ENCODE measurements at regions not wholly inside any gene's neighbourhood (a gene's known extent, or its start where the extent isn't known, plus 50 kb on each side); places are given as distances from the start of the nearest gene placed in this dataset.

- TF ChIP-seq, protein P1, sequence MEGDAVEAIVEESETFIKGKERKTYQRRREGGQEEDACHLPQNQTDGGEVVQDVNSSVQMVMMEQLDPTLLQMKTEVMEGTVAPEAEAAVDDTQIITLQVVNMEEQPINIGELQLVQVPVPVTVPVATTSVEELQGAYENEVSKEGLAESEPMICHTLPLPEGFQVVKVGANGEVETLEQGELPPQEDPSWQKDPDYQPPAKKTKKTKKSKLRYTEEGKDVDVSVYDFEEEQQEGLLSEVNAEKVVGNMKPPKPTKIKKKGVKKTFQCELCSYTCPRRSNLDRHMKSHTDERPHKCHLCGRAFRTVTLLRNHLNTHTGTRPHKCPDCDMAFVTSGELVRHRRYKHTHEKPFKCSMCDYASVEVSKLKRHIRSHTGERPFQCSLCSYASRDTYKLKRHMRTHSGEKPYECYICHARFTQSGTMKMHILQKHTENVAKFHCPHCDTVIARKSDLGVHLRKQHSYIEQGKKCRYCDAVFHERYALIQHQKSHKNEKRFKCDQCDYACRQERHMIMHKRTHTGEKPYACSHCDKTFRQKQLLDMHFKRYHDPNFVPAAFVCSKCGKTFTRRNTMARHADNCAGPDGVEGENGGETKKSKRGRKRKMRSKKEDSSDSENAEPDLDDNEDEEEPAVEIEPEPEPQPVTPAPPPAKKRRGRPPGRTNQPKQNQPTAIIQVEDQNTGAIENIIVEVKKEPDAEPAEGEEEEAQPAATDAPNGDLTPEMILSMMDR (IDR thresholded peaks at IDR 0.05) = no peak
- ATAC-seq = no peak
- Histone ChIP-seq H3K27me3 (no peaks in the 10 kb centered on the region), H3K36me3 (no peaks in the 10 kb centered on the region), H3K27ac (no peak overlapping the region), H3K4me3 (no peak overlapping the region), H3K4me1 (no peaks in the 10 kb centered on the region), H3K9me3 (no peaks in the 10 kb centered on the region)
- intact Hi-C loops (cut with DNase I) = no loop called here
- DNase-seq = no peak
Observed at GRCh38 chr5:103718108-103718507, 155.5 kb upstream of the NUDT12 start.

GRCh38 chr5:103708601-103709000 is 146.0 kb upstream of the NUDT12 start:
- no peak for ATAC-seq
- intact Hi-C loops (cut with DNase I) = no loop called here
- DNase-seq = no peak

GRCh38 chr5:103706939-103707682 is 144.5 kb upstream of the NUDT12 start:
- no peak overlapping the region for H3K27ac ChIP-seq
- ATAC-seq (no peak), DNase-seq (no peak)
- no peaks in the 10 kb centered on the region for H3K27me3 ChIP-seq
- no peaks in the 10 kb centered on the region for H3K36me3 ChIP-seq
- H3K4me1 ChIP-seq = no peaks in the 10 kb centered on the region
- intact Hi-C loops (cut with DNase I) = no loop called here
- no peaks in the 10 kb centered on the region for H3K9me3 ChIP-seq
- no peak overlapping the region for H3K4me3 ChIP-seq
- TF ChIP-seq, protein P1 (IDR thresholded peaks at IDR 0.05) = no peak

More at GRCh38 chr5:103708601-103709000, 146.0 kb upstream of the NUDT12 start:
- no peak overlapping the region for H3K4me3 ChIP-seq
- no peaks in the 10 kb centered on the region for H3K9me3 ChIP-seq
- no peaks in the 10 kb centered on the region for H3K36me3 ChIP-seq
- no peaks in the 10 kb centered on the region for H3K4me1 ChIP-seq
- TF ChIP-seq, protein P1 (IDR thresholded peaks at IDR 0.05) = no peak
- H3K27me3 ChIP-seq = no peaks in the 10 kb centered on the region
- H3K27ac ChIP-seq = no peak overlapping the region

- H3K4me3 ChIP-seq = no peak overlapping the region
- H3K27me3 ChIP-seq = no peaks in the 10 kb centered on the region
- H3K9me3 ChIP-seq = no peaks in the 10 kb centered on the region
- H3K36me3 ChIP-seq = no peaks in the 10 kb centered on the region
- TF ChIP-seq, protein P1 (IDR thresholded peaks at IDR 0.05) = no peak
- ATAC-seq = no peak
- DNase-seq = no peak
- no peak overlapping the region for H3K27ac ChIP-seq
- no peaks in the 10 kb centered on the region for H3K4me1 ChIP-seq
- intact Hi-C loops (cut with DNase I) = no loop called here
Observed at GRCh38 chr5:103703617-103704016, 141.0 kb upstream of the NUDT12 start.

DNA sequence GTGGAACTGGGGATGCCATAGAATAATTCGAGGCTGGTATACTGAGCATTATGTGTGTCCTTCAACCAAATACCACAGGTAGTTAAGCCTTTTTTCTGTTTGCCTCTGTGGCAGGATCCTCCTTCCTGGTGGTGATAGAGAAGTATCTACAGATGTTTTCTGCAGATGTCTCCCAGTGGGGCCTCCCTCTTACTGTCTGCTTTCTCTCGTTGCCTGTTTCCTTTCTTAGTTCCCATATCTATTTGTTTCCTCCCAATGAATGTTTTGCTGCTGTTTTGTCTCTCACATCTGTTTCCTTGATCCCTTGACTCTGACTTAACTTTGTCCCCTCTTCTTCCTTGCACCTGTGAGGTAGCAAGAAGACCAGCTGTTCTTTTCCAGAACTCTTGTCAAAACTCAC is 130.9 kb upstream of the NUDT12 start:
- ATAC-seq (no peak), DNase-seq (no peak)
- TF ChIP-seq, protein P1 (IDR thresholded peaks at IDR 0.05) = no peak
- H3K36me3 ChIP-seq = no peaks in the 10 kb centered on the region
- H3K27ac ChIP-seq = no peak overlapping the region
- intact Hi-C loops (cut with DNase I) = no loop called here
- no peak overlapping the region for H3K4me3 ChIP-seq
- no peaks in the 10 kb centered on the region for H3K27me3 ChIP-seq
- H3K9me3 ChIP-seq = no peaks in the 10 kb centered on the region
- H3K4me1 ChIP-seq = no peaks in the 10 kb centered on the region
